Small intestine (tissue), 7 donors: ENCODE measurements at regions not wholly inside any gene's neighbourhood (a gene's known extent, or its start where the extent isn't known, plus 50 kb on each side); places are given as distances from the start of the nearest gene placed in this dataset.

Experiments used
- DNase-seq, 2 donors: peaks; one replicate each; pipeline versions ENCODE4 v3.0.0 to v3.0.0-alpha.2; 2013
- FAIRE-seq: peaks from 2 replicates; lab custom pipeline; 2012; peaks lifted over from hg19 to GRCh38; lab: Jason Lieb, UNC
- H3K27ac ChIP-seq, 3 donors: one replicate each; pipeline ENCODE4 v1.5.1; 2013; ENCODE audit warnings: low read length in 2 of 3, mild to moderate bottlenecking in 2 of 3, control low read depth in 1 of 3, inconsistent platforms in 1 of 3, low read depth in 1 of 3, moderate library complexity in 1 of 3
- H3K27me3 ChIP-seq, 3 donors: one replicate each; pipeline ENCODE4 v1.6.1; 2013; ENCODE audit warnings: low read length in 3 of 3, inconsistent platforms in 1 of 3; ENCODE audit not compliant: control insufficient read depth in 3 of 3, insufficient read depth in 3 of 3
- H3K36me3 ChIP-seq, 3 donors: one replicate each; pipeline ENCODE4 v1.6.1; 2013; ENCODE audit warnings: low read length in 3 of 3, inconsistent platforms in 1 of 3, low read depth in 1 of 3, mild to moderate bottlenecking in 1 of 3, moderate library complexity in 1 of 3; ENCODE audit not compliant: control insufficient read depth in 3 of 3, insufficient read depth in 2 of 3
- H3K4me1 ChIP-seq, 3 donors: one replicate each; pipeline ENCODE4 v1.6.1; 2013; ENCODE audit warnings: low read length in 2 of 3, inconsistent platforms in 1 of 3, low read depth in 1 of 3, mild to moderate bottlenecking in 1 of 3, moderate library complexity in 1 of 3; ENCODE audit not compliant: control insufficient read depth in 3 of 3, insufficient read depth in 2 of 3
- H3K4me3 ChIP-seq, 3 donors: one replicate each; pipeline ENCODE4 v1.5.1; 2013; ENCODE audit warnings: low read length in 3 of 3, control low read depth in 1 of 3, inconsistent platforms in 1 of 3, low read depth in 1 of 3, mild to moderate bottlenecking in 1 of 3, moderate library complexity in 1 of 3
- H3K9me3 ChIP-seq, 2 donors: one replicate each; pipeline ENCODE4 v1.6.1; 2013; ENCODE audit warnings: low read depth in 1 of 2, low read length in 1 of 2; ENCODE audit not compliant: control insufficient read depth in 2 of 2, insufficient read depth in 1 of 2
- WGBS, 3 donors: extraction: QIAGEN DNeasy Blood & Tissue Kit; methylation state at CpG; one replicate each; pipeline ENCODE4 v1.1.7; 2013; 5-methylcytosine and 5-hydroxymethylcytosine counted together
- donor health status: healthy with polysubstance abuse.
- donor health status: control.
- donor health status: control.
- donor health status: Bipolar disorder and iron deficiency.
- donor health status: healthy.

DNA sequence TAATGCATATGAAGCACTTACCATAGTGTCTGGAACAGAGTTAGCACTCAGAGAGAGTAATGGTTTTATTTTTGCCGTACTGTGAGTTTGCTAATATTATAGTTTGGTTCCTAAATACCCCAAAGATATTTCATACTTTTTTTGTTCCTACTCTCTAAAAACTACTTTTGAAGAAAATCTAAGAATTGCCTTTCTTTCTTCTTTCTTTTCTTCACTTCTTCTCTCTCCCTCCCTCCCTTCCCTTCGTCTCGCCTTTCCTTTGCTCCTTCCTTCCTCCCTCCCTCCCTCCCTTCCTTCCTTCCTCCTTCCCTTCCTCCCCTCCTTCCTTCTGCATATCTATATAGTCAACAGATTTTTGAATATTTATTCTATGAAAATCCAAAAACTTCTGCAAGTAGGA, 351.7 kb upstream of the RSPO3 start:
- Histone ChIP-seq H3K36me3 (no peaks in the 10 kb centered on the region), H3K4me3 (no peak overlapping the region), H3K27ac (no peak overlapping the region), H3K9me3 (no peaks in the 10 kb centered on the region), H3K27me3 (no peaks in the 10 kb centered on the region), H3K4me1 (no peaks in the 10 kb centered on the region)
- DNase-seq (no peak), FAIRE-seq (no peak)
- WGBS, 3 donors, result 62 to 73% (median 71%) methylated on average over 3 of the region's 3 CpGs

DNA sequence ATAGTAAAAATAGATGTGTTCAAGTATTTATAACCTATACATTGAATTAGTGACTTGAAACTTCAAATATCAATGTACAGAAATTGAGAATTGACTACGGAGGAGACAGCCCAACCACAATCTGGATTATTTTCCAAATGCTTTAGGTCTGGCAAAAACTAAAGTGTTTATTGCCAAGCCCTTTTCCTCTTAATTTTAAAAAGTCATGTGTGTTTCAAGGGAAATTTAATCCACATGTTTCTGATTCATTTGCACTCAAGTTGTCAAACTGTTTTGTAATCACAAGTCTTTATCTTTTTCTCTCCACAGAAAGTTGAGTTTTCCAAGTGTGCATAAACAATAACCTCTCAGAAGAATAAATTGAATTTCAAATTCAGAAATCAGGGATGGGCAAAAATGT, 350.8 kb upstream of the RSPO3 start:
- DNase-seq, result no peak
- H3K4me3 ChIP-seq, result no peak overlapping the region
- 72 to 90% (median 78%) methylated on average over 1 of the region's 1 CpG for WGBS, 3 donors
- H3K27me3 ChIP-seq, result no peaks in the 10 kb centered on the region
- no peaks in the 10 kb centered on the region for H3K36me3 ChIP-seq
- no peak overlapping the region for H3K27ac ChIP-seq
- FAIRE-seq, result no peak
- no peaks in the 10 kb centered on the region for H3K9me3 ChIP-seq
- no peaks in the 10 kb centered on the region for H3K4me1 ChIP-seq

DNA sequence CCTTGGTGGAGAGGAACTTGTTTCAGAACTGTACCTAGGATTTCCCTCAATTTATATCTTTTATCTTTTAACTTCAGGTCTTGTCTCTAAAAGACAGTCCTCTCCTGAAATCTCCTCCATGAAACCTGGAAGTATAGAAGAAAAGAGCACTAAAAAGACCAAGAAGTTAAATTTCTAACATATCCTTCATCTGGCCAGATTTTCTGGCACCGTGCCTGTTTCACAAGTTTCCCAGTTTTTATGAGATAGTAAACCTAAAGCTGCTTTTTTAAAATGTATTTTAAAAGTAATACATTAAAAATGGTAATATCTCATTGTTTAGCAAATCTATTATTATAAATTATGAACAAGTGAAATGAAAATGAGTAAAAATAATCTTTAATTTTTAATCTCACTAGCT, 348.3 kb upstream of the RSPO3 start:
- Histone ChIP-seq H3K4me3 (no peak overlapping the region), H3K27ac (no peak overlapping the region), H3K36me3 (no peaks in the 10 kb centered on the region), H3K4me1 (no peaks in the 10 kb centered on the region), H3K27me3 (no peaks in the 10 kb centered on the region), H3K9me3 (no peaks in the 10 kb centered on the region)
- no peak for FAIRE-seq
- no peak for DNase-seq
- 25 to 56% (median 51%) methylated on average over 1 of the region's 1 CpG for WGBS, 3 donors

DNA sequence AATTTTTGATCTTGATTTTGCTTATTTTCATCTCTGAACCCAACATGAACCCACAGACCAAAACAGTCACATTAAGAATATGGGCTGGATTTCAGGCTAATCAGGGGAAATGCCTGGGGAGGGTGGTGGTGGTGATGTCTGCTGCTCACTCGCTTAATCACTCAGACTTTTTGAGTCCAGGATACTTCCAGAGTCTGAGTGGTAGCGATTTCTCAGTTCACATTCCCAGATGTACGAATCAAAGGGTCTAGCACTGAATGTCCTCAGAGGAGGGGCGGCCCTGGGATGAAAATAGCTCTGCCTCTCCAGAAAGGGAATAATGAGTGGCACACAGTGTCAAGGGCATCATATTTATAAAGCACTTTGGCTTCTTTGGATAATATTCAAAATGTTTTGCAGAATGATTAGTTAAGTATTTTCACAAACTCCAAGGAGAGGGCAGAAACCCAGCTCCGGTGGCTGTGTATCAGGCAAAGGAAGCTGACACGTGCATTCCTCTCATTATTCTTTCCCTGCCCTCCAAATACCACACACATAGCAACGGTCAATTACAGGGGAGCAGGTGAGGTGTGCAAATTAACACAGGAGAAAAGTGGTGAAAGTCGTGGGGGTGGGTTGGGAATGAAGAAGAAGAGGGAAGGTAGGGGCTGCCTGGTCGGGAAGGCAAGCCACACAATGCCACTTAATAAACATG, 345.2 kb upstream of the RSPO3 start:
- H3K27ac ChIP-seq, result no peak overlapping the region
- H3K9me3 ChIP-seq, result no peaks in the 10 kb centered on the region
- DNase-seq (no peak), FAIRE-seq (no peak)
- no peak overlapping the region for H3K4me3 ChIP-seq
- 21 to 37% (median 24%) methylated on average over 9 of the region's 9 CpGs for WGBS, 3 donors
- no peaks in the 10 kb centered on the region for H3K27me3 ChIP-seq
- H3K4me1 ChIP-seq, result no peaks in the 10 kb centered on the region
- no peaks in the 10 kb centered on the region for H3K36me3 ChIP-seq

DNA sequence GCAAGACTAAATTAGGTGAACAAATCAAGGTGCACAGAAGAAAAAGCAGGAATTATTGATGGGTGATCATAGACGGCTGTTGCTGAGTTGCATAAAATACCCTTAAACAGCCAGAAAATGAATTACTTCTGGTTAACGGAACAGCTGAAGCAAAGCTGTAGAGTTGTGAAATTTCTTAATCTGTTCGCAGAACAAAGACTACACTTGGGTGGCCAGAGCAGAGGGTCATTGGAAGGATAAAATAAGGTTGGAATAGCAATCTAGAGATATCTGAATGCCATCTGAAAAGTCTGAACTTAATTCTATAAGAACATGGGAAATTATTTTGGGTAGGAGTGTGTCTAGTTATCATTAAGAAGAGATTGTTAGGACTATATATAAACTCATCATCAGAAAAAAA, 339.1 kb upstream of the RSPO3 start:
- Histone ChIP-seq H3K4me1 (no peaks in the 10 kb centered on the region), H3K4me3 (no peak overlapping the region), H3K27ac (no peak overlapping the region), H3K36me3 (no peaks in the 10 kb centered on the region), H3K27me3 (no peaks in the 10 kb centered on the region), H3K9me3 (no peaks in the 10 kb centered on the region)
- FAIRE-seq (no peak), DNase-seq (no peak)
- 83 to 84% (median 84%) methylated on average over 3 of the region's 3 CpGs for WGBS, 3 donors

DNA sequence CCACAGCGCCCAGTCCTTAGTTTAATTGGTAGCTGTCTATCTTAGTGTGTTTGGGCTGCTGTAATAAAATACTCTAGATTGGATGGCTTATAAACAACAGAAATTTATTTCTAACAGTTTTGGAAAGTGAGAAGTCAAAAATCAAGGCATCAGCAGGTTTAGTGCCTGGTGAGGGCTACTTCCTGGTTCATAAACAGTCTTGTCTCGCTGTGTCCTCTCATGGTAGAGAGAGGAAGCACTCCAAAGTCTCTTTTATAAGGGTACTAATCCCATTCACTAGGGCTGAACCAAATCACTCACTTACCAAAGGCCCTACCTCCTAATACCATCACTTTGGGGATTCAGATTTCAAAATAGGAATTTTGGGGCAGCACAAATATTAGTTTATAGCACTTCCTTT, 336.9 kb upstream of the RSPO3 start:
- FAIRE-seq (no peak), DNase-seq (no peak)
- H3K27ac ChIP-seq, result no peak overlapping the region
- H3K27me3 ChIP-seq, result no peaks in the 10 kb centered on the region
- no peaks in the 10 kb centered on the region for H3K9me3 ChIP-seq
- H3K4me1 ChIP-seq, result no peaks in the 10 kb centered on the region
- 64 to 81% (median 64%) methylated on average over 2 of the region's 2 CpGs for WGBS, 3 donors
- no peaks in the 10 kb centered on the region for H3K36me3 ChIP-seq
- no peak overlapping the region for H3K4me3 ChIP-seq

DNA sequence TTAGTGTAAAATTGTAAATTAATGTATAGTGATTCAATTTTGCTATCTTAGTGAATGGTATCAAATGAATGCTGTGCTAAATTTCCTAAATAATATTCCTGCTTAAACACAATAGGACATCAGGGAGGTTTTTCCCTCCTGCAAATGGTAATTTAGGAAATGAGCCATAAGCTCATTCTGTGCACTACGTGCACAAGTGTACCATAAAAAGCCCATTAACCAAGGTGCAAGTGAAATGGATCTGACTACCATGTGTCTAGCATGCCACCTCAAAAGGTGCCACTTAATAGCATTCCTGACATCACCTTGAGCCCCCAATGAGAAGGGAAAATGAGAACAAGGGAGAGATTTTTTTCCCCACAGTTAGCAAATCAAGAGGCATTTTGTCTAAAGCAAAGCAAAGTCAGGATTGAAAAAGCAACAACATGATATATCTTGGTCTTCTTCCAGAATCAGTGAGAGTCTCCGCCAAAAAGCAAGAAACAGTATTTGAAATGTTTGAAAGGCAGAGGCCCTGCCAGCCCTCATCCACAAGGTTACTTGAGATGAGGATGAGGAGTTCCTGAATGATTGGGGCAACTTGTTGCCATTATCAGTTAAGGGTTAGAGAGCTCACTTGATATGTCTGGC, 334.2 kb upstream of the RSPO3 start:
- no peak overlapping the region for H3K27ac ChIP-seq
- 73 to 78% (median 74%) methylated on average over 2 of the region's 2 CpGs for WGBS, 3 donors
- no peaks in the 10 kb centered on the region for H3K4me1 ChIP-seq
- no peaks in the 10 kb centered on the region for H3K9me3 ChIP-seq
- DNase-seq (no peak), FAIRE-seq (no peak)
- no peak overlapping the region for H3K4me3 ChIP-seq
- H3K27me3 ChIP-seq, result no peaks in the 10 kb centered on the region
- H3K36me3 ChIP-seq, result no peaks in the 10 kb centered on the region

DNA sequence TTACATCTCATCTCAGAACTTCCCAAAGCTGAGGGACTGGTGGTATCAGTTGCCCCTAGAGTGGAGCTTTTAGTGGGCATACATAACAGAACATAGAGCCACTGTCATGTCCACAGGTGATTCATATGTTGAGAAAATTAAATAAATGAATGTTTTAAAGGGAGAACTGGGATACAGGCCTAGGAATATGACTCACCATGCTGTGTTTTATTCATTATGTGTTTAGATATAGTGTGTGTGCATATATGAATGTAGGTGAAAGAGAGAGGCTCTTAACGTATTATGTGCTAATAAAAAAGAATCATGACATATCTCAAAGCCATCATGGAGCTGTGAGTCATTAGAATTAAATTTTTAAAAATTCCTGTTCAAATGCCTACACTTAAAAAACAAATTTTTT, 332.2 kb upstream of the RSPO3 start:
- Histone ChIP-seq H3K4me1 (no peaks in the 10 kb centered on the region), H3K9me3 (no peaks in the 10 kb centered on the region), H3K27me3 (no peaks in the 10 kb centered on the region), H3K36me3 (no peaks in the 10 kb centered on the region), H3K27ac (no peak overlapping the region), H3K4me3 (no peak overlapping the region)
- WGBS, 3 donors, result 46 to 80% (median 56%) methylated on average over 1 of the region's 1 CpG
- no peak for DNase-seq
- no peak for FAIRE-seq

DNA sequence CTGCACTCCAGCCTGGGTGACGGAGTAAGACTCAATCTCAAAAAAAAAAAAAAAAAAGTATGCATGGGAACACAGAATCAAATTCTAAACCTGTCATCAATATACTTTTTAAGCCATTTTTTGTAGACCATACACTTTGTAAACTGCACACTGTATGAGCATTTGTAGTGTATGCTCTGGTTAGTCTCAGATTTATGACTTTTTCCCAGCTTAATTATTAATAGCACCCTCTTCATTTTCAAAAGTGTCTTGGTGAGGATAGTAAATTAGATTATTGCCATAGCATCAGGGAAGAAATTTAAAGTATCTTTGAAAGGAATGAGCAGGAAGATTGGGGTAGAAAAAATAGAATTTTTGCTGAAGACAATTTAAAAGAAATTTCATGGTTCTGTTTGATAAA, 330.8 kb upstream of the RSPO3 start:
- H3K4me3 ChIP-seq, result no peak overlapping the region
- H3K9me3 ChIP-seq, result no peaks in the 10 kb centered on the region
- H3K27ac ChIP-seq, result no peak overlapping the region
- WGBS, 3 donors, result 77 to 100% (median 92%) methylated on average over 1 of the region's 1 CpG
- no peaks in the 10 kb centered on the region for H3K27me3 ChIP-seq
- H3K4me1 ChIP-seq, result no peaks in the 10 kb centered on the region
- DNase-seq (no peak), FAIRE-seq (no peak)
- H3K36me3 ChIP-seq, result no peaks in the 10 kb centered on the region
